Left ventricle myocardium superior (tissue), 1 donor: ENCODE measurements at regions not wholly inside any gene's neighbourhood (a gene's known extent, or its start where the extent isn't known, plus 50 kb on each side); places are given as distances from the start of the nearest gene placed in this dataset.

ENCODE experiments used
- ATAC-seq: fragments of 200-7000 bp; cut with Tn5 transposase; one replicate; pipeline ENCODE4 v1.9.1; 2020; ENCODE audit warnings: mild to moderate bottlenecking, moderate library complexity
- DNase-seq: peaks from one replicate; pipeline ENCODE4 v3.0.0-alpha.2; 2020
- intact Hi-C: fragments of 100-400 bp; cut with micrococcal nuclease; formaldehyde crosslinking; loops from one replicate; pipeline ENCODE4 v1.11.0; 2022
- donor health status: DM: no; HTN: yes; CAD: no; lungs with severe emphysema.

GRCh38 chr12:89084751-89085150 lies 267.6 kb downstream of the DUSP6 start:
- ATAC-seq, result peak; percentile 88
- intact Hi-C loops, result no loop called here
- no peak for DNase-seq

- DNase-seq (no peak), ATAC-seq (no peak)
- intact Hi-C loops, result no loop called here
Observed at GRCh38 chr12:89083491-89083890, 268.8 kb downstream of the DUSP6 start.

DNA sequence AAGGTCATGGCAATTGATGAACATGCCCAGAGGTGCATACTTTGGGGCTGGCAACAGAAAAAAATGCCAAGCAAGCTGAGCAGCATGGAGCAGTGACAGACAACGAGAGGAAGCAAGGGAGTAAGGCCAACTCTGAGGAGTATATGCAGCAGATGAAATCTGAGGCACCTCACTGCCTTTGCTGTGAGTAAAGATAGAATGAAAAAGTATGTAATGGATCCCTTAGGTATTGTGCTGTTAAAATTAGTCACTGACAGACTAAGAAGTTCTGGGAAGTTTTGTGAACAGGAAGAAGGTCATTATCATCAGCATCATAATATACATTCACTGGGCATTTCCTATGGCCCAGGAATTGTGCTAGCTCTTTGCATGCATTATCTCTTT lies 269.9 kb downstream of the DUSP6 start:
- DNase-seq (no peak), ATAC-seq (no peak)
- intact Hi-C loops, result no loop called here

- no peak for ATAC-seq
- DNase-seq, result no peak
- intact Hi-C loops, result no loop called here
Observed at GRCh38 chr12:89081719-89082369, 270.5 kb downstream of the DUSP6 start.

DNA sequence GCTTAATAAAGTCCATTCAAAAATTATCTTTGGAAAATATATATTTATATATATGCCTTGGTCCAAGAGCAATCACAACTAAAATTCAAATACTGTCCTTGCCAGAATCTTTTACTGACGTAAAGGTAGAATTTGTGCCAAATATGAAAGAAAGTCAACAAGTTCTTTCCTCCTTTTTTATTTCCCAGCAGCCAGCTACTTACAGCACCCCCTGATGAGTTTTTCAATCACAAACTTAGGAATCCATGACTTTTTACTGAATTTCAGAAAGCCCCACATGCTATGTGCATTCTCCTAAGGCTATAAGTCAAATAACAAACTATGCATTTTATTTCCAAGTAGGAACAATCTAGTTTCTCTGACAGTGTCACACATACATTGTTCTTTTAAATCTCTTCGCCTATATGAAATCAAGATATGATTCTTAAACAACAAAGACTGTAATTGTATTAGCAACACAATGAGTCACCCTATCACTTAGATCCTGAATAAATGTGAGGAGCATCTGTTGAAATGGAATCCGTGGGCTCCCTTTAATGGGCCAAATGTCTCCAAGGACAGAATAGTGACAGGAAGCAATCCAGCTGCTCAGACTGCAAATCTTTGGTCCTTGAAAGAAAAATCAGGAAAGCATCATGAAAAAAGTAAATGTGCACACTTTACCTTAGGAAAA lies 271.4 kb downstream of the DUSP6 start:
- intact Hi-C loops, result no loop called here
- ATAC-seq, result peak; percentile 60
- DNase-seq, result no peak

DNA sequence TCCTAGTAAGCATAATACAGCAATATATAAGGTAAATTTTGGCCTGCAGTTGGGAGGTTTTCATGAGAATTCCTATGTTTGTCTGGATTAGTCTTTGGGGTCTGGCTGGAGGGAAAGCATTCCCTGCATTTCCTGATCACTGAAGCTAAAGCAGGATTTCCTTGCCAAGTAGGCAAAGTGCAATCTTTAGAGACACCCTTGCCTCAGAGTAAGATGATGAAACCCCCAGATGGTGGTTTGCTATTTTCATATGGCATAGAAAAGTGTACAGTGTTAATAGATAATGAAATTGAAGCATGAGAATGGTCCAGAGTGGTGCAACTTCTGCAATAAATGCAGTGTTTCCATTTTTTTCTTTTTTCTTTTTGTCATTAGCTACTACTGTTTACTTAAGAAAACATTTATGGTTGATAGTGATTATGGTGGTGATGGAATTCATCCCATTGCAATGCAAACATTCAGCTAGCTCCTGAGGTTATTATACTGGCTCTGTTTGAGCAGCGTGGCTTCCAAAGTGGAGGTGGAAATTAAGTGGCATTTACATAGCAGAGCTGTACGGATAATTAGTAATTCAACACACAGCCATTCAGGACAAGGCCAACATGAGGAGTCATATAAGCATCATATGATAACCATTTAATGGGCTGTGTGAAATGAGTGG lies 276.3 kb downstream of the DUSP6 start:
- intact Hi-C loops, result no loop called here
- DNase-seq (no peak), ATAC-seq (no peak)

DNA sequence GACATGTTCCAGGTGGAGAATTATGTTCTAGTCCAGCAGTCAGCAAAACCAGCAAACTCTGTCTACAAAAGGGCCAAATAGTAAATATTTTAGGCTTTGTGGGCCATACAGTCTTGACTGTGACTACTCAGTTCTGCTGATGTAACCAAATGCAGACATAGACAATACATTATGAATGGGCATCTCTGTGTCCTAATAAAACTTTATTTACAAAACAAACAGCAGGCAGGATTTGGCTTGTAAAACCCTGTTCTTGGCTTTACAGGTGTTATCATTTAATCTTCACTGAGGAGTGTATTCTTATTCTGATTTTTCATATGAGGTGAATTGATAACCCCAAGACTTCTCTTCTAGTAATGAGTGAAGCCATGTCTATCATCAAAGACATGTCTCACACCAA lies 278.6 kb downstream of the DUSP6 start:
- intact Hi-C loops, result no loop called here
- ATAC-seq, result no peak

GRCh38 chr12:89073027-89073398 lies 279.3 kb downstream of the DUSP6 start:
- intact Hi-C loops, result no loop called here
- ATAC-seq (no peak), DNase-seq (no peak)

More for the DNA sequence above, 278.6 kb downstream of the DUSP6 start:
- DNase-seq, result no peak

- intact Hi-C loops, result no loop called here
- no peak for DNase-seq
- no peak for ATAC-seq
Observed at GRCh38 chr12:89072294-89073026, 279.8 kb downstream of the DUSP6 start.

GRCh38 chr12:89070603-89071002 lies 281.7 kb downstream of the DUSP6 start:
- DNase-seq, result no peak
- ATAC-seq, result no peak
- intact Hi-C loops, result no loop called here

DNA sequence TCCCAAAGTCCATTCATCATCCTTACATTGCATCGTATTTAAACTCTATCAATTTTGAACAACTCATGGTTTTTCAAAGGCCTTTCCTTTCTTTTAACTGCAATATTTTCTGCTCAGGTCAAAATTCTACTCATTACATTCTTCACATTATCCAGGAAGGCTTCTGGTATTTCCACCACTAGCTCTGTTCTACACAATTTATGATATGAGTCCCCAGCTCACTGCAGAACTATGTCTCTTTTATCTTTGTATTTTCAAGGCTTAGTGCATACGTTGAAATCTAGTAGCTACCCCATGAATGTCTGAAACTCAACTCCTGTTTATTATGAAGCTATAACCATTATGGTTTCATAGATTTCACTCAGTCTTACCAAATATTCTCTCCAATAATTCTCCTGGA lies 282.9 kb downstream of the DUSP6 start:
- DNase-seq (no peak), ATAC-seq (no peak)
- intact Hi-C loops, result no loop called here

DNA sequence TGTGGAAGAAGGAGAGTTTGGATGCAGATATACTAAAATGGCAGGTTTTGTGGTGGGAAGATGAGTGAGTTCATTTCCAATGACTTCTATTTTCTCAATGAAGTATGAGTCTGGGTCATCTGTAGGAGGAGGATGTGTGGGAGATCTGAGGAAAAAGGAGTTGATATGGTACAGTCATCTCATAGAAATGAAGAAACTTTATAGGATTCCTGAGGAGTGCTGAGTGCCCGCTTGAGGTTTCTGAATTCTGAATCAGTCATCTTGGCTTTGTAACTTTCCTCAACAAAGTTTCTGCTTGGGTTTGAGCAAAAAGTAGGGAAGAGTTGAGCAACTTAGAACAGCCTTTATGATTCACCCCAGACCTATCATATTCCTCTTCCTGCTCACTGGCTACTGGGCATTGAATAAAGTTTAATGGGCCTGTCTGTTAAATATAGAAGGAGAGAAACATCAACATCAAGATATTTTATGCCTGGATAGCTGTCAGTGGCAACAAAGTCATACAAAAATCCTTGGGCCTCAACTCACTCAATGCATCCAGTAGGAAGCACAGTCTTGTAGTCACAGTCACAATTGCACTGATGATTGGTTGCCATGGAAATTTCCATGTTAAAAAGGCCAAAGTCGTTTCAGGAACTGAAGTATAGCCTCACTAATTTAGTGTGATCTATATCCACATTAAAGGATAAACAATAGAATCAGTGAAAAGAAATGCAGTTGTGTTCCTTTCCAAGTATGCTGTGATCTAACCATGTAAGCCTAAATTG lies 284.7 kb downstream of the DUSP6 start:
- ATAC-seq, result no peak
- intact Hi-C loops, result no loop called here
- no peak for DNase-seq

GRCh38 chr12:89064780-89065179 lies 287.5 kb downstream of the DUSP6 start:
- intact Hi-C loops, result no loop called here
- DNase-seq, result no peak
- ATAC-seq, result no peak

DNA sequence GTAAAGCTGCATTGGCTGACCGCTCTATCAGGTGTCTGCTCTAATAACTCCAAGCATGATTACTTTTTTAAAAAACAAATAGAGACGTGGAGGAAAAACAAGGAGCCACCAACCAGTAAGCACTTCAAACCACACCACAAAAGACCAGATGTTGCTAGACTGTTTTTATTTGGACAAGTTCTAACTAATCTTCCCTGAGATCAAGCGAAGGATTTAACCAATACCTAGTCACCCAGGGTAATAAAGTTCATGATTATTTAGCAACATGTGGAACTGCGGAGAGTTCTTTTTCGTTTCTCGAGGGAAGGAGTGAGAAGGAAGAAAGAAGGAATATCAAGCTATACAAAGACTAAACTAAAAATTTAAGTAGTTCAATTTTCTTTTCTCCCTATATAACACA lies 288.1 kb downstream of the DUSP6 start:
- no peak for DNase-seq
- intact Hi-C loops, result no loop called here
- ATAC-seq, result no peak

DNA sequence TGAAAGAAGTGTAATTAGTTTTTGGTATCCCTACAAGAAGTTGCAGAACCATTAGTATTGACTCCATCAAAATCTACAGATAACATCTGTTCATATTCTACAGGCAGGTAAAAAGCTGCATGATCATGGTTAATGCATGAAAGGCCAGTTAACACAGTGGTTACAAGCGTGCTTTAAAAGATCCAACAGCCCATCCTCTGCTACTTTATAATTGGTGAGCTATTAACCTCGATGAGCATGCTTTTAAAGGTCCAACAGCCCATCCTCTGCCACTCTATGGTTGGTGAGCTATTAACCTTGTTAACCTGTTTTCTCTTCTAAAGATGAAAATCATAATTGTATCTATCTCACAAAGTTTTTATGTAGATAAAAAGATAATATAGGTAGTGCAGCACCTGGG lies 289.3 kb downstream of the DUSP6 start:
- ATAC-seq, result no peak
- no peak for DNase-seq
- intact Hi-C loops, result no loop called here

DNA sequence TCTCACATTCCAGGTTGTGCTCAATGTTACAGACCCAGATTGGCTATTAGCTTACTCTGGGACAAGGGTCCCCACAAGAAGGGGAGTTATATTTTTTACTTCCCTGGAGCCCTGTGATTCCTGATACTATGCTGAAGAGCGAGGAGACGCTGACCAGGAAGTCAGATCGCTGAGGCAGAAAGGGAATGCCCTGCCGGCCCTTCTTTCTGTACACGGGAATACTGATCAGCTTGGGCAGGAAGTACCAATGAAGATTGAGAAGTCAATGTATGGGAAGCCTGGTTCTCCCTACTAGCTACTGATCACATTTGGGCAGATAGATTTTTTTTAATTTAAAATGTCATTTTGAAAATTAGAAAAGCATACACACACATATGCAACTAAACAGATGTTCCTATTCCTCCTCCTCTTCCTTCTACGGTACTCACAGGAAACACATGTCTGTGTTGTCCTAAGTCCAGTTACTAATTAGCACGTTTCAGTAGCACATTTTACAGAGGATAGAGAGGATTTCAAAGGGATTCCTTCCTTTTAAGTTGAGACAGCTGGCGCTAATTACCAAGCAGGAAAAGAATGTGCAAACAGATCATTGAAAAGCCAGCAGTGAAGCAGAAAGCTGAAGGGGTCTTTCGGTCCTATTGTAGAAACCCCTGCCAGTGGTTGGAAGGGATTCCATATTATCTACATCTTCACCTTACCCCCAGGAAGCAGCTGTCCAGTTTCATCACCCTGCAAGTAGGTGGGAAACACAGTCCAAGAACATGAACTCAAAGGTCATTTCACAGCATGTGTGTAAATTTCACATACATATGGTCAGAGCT lies 292.4 kb downstream of the DUSP6 start:
- peak; percentile 57 for ATAC-seq

GRCh38 chr12:89059056-89059455 lies 293.2 kb downstream of the DUSP6 start:
- intact Hi-C loops, result loop anchor here (10.0 kb wide), 1 partner anchor 296 kb away; the partner anchor contains the start of gene DUSP6
- DNase-seq, result no peak
- ATAC-seq, result no peak

More for the DNA sequence above, 292.4 kb downstream of the DUSP6 start:
- no peak for DNase-seq
- intact Hi-C loops, result loop anchor here (10.0 kb wide), 1 partner anchor 295 kb away; the partner anchor contains the start of gene DUSP6

DNA sequence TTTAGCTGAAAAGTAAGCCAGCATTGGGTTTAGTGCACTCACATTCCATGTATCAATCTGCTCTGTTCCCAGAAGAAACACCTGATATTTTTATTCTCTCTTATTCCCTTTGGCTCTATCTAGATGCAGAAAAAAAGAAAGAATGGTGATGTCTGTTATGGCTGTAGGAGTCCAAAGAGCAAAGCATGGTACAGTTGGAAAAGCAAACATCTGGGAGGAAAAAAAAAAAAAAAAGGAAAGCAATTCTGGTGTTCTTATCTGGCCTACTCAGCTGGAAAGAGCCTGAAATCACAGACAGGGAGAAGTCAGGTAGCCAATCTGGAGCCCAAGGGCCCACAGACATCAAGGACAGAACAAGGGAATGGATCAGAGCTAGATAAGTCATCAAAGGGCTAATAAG lies 293.9 kb downstream of the DUSP6 start:
- DNase-seq (no peak), ATAC-seq (no peak)
- intact Hi-C loops, result loop anchor here (10.0 kb wide), 1 partner anchor 296 kb away; the partner anchor contains the start of gene DUSP6
